ENCODE measurements at regions not wholly inside any gene's neighbourhood (a gene's known extent, or its start where the extent isn't known, plus 50 kb on each side); places are given as distances from the start of the nearest gene placed in this dataset.

DNA sequence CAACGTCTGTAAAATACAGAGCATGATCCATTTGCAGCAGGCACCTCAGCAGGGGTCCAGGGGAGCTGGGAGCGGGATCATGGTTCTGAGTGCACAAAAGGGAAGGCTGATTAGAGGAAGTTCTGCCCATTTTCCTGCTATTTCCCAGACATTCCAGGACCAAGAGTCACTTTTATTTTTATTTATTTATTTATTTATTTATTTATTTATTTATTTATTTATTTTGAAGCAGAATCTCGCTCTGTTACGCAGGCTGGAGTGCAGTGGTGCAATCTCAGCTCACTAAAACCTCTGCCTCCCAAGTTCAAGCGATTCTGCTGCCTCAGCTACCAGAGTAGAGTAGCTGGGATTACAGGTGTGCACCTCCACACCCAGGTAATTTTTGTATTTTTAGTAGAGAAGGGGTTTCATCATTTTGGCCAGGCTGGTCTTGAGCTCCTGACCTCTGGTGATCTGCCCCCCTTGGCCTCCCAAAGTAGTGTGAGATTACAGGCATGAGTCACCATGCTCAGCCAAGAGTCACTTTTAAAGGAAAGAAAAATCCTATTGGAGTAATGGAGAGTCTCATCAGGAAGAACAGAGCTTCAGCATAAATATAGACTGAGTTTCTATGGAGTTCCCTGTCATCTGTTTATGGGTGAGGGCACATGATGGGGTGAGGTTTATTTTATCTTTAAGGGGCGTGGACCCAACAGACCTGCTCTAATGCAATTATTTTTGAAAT, 355.2 kb downstream of the HAPSTR1 start:
- TF ChIP-seq, protein P1, sequence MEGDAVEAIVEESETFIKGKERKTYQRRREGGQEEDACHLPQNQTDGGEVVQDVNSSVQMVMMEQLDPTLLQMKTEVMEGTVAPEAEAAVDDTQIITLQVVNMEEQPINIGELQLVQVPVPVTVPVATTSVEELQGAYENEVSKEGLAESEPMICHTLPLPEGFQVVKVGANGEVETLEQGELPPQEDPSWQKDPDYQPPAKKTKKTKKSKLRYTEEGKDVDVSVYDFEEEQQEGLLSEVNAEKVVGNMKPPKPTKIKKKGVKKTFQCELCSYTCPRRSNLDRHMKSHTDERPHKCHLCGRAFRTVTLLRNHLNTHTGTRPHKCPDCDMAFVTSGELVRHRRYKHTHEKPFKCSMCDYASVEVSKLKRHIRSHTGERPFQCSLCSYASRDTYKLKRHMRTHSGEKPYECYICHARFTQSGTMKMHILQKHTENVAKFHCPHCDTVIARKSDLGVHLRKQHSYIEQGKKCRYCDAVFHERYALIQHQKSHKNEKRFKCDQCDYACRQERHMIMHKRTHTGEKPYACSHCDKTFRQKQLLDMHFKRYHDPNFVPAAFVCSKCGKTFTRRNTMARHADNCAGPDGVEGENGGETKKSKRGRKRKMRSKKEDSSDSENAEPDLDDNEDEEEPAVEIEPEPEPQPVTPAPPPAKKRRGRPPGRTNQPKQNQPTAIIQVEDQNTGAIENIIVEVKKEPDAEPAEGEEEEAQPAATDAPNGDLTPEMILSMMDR (IDR thresholded peaks at IDR 0.05; ENCODE audit: low read depth, low read length, poor library complexity, severe bottlenecking) = no peak
- no peak for TF ChIP-seq EZH2phosphoT487 (IDR thresholded peaks at IDR 0.05; ENCODE audit: borderline replicate concordance, low read length)

Measured in DOHH2 (cell line).